ENCODE measurements at regions not wholly inside any gene's neighbourhood (a gene's known extent, or its start where the extent isn't known, plus 50 kb on each side); places are given as distances from the start of the nearest gene placed in this dataset.
"Not testable (repeated sequence)": the region's sequence is repeated elsewhere in the genome, so short reads cannot be mapped to it uniquely, and the experiment has no call there.

DNA sequence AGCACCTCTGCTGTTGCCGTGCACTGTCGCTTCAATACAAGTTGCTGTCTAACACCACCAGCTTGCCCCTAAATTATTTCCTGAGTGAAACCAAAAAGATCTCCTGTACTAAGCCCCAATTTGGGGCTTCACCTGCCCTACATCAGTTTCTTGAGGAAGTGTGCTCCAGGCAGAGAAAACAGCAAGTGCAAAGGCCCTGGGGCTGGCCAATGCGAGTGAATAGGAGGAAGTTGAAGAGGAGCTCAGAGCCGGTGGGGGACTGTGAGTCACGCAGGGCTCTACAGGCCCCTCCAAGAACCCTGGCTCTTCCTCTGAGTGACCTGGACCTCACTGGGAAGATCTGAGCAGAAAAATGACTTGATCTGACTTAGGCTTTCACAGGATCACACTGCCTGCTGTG, 117.2 kb downstream of the IPO8 start:
- no peak for DNase-seq

DNA sequence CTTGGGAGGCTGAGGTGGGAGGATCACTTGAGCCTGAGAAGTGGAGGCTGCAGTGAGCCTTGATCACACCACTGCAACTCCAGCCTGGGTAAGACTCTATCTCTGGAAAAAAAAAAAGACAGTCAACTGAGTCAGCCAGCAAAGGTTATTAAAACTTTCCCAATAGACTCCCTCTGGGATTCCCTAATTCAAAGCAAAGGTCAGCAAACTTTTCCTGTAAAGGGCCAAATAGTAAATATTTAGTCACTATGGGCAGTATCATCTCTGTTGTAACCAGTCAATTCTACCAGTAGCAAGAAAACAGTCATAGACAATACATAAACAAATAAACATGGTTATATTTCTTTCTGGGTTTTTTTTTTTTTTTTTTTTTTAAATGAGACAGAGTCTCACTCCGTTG, 122.5 kb downstream of the IPO8 start:
- no peak for DNase-seq

- no peak for DNase-seq
These were observed 125.3 kb downstream of the IPO8 start for GRCh38 chr12:30570211-30570890.

DNA sequence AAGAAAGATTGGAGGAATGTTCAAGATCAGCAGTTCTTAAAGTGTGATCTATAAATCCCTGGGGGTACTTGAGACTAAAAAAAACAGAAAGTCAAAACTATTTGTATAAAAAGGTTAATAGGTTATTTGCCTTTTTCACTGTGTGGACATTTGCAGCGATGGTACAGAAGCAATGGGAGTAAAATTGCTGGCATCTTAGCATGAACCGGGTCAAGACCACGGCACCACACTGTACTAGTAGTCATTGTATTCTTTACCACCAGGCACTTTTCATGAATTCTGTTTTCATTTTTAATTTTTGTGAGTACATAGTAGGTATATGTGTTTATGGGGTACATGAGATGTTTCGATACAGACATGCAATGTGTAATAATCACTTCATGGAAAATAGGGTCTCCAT, 126.2 kb downstream of the IPO8 start:
- DNase-seq = no peak

DNA sequence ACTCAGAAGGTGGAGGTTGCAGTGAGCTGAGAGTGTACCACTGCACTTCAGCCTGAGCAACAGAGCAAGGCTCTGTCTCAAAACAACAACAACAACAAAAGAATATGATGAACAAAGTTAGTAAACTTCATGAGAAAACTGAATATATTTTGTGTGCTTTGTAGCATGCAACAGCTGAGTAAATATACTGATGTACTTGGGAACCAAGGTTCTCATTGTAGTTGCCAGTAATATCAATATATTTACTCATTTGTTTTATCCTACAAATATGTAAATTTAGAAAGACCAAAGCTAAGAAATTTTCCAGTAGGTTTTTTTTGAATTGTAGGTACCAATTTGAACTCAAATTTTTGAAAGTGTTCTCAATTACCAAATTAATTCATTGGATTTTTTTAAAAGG, 127.2 kb downstream of the IPO8 start:
- DNase-seq = no peak

GRCh38 chr12:30567082-30567481, 128.6 kb downstream of the IPO8 start:
- no peak for DNase-seq

DNA sequence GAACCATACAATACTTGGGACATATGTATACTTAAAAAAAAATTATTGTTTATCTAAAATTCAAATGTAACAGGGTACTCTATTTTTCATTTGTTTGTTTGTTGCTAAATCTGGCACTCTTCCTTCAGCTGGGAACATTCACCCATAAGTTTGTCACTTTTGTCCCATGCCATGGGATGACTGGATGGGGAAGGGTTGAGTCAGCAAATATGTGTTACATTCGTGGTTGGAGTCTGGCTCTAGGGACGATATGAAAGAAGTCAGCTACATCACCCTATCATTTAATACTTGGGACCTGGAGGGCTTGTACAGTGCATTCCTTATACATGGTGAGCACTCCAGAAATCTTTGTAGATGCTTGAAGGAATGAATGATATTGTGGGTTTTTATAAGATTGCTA, 131.3 kb downstream of the IPO8 start:
- no peak for DNase-seq

GRCh38 chr12:30548203-30548602, 147.5 kb downstream of the IPO8 start:
- DNase-seq = no peak

DNA sequence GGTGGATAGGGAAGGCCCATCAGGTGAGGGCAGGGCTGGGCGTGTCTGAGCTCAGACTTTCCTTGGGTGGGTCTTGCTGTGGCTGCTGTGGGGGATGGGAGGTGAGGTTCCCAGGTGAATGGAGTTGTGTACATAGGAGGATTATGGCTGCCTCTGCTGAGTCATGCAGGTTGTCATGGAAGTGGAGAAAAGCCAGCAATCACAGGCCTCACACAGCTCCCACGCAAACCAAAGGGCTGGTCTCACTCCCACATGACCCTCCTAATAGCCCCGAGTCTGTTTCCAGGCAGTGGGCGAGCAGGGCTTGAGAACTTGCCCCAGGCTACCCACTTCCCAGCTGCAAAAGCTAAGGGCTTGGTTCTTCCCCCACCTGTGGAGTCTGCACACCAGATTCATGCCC, 149.5 kb downstream of the IPO8 start:
- DNase-seq = no peak

DNA sequence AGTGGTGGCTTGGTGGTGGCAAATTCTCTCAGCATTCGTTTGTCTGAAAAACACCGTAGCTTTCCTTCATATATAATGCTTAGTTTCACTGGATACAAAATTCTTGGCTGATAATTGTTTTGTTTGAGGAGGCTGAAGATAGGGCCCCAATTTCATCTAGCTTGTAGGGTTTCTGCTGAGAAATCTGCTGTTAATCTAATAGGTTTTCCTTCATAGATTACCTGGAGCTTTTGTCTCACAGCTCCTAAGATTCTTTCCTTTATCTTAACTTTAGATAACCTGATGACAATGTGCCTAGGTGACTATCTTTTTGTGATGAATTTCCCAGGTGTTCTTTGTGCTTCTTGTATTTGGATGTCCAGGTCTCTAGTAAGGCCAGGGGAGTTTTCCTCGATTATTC, 151.0 kb downstream of the IPO8 start:
- DNase-seq = not testable (repeated sequence)

- DNase-seq = no peak
These were observed 158.4 kb downstream of the IPO8 start for GRCh38 chr12:30537228-30537627.

GRCh38 chr12:30533558-30534265, 162.0 kb downstream of the IPO8 start:
- DNase-seq = no peak

DNA sequence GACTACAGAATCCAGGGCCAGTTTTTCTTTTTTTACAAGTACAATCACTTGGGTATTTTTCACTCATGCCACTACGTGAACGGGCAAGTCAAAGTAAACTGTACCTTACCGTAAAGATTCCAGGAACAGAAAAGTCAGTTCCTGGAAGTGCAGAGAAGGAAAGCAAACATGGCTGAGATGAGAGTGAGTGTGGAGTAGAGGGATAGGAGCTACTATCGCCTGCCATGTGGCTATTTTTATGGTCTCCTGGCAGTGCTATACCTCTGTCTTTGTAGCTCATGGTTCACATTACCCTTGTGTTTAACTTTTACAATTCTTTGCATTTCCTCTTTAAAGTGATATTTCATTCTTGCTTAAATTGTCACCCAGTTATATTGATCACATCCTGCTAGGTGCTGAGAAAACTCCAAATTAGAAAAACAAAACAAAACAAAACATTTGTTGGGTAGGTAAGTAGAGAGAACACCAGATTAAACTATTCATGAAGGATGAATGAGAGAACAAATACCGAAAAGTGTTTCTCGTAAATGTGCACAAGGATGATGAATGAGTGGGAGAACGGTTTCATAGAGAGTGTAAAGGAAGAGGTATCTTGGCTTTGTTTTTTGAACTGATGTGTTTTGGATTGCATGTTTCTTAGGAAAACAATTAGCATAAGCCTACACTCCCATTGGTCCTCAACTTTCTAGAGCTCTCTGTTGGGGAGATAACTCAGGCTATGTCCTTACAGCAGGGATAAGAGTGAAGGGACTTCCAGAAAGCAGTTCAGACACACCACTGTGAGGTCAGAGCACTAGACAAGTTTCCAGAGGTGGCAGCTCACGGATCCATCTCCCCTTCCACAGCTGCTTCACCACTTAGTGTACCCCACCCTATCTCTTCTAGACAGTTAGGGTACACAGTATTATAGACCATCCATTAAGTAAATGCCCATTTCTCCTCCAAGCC, 163.7 kb downstream of the IPO8 start:
- DNase-seq = no peak

- DNase-seq = no peak
These were observed 166.0 kb downstream of the IPO8 start for GRCh38 chr12:30529489-30530269.

GRCh38 chr12:30525171-30525570, 170.5 kb downstream of the IPO8 start:
- DNase-seq = no peak

- DNase-seq = not testable (repeated sequence)
These were observed 175.4 kb downstream of the IPO8 start for GRCh38 chr12:30520285-30520684.

DNA sequence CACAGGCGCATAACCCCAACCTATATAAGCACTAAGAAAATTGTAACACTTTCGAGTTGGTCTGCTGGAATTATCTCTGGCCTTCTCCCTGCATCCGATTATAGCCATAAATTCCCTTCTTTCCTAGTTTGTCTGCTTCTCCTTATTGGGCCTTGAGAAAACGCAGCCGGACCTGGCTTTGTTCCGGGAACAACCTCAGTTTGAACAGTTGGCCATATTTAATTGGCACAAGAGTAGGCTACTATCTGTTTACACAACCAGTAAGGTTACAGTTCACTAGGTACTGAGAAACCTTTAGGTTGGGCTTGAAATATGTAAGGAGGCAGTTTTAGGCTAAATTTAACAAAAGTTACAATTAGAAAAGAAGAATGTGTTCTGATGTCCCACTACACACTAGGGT, 176.1 kb downstream of the IPO8 start:
- no peak for DNase-seq

- DNase-seq = no peak
These were observed 178.3 kb downstream of the IPO8 start for GRCh38 chr12:30517320-30517719.

DNA sequence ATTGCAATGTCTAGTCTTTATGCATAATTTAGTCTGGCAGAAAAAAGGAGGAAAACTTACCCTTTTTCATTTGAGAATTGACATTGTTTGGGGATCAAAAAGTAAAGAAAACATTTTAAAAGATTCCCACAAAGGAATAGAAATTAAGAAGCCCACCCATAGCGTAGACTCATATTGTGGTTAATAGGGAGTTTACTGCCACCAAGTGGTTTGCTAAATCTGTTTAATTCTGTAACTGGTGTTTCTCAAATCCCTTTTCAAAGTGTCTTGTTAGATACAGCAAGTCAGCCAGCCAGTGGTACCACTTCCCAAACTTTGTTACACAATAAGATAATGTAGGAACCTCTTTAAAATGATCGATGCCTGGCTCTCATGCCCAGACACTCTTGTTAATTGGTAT, 180.3 kb downstream of the IPO8 start:
- no peak for DNase-seq

- no peak for DNase-seq
These were observed 181.0 kb downstream of the IPO8 start for GRCh38 chr12:30514666-30515065.

DNA sequence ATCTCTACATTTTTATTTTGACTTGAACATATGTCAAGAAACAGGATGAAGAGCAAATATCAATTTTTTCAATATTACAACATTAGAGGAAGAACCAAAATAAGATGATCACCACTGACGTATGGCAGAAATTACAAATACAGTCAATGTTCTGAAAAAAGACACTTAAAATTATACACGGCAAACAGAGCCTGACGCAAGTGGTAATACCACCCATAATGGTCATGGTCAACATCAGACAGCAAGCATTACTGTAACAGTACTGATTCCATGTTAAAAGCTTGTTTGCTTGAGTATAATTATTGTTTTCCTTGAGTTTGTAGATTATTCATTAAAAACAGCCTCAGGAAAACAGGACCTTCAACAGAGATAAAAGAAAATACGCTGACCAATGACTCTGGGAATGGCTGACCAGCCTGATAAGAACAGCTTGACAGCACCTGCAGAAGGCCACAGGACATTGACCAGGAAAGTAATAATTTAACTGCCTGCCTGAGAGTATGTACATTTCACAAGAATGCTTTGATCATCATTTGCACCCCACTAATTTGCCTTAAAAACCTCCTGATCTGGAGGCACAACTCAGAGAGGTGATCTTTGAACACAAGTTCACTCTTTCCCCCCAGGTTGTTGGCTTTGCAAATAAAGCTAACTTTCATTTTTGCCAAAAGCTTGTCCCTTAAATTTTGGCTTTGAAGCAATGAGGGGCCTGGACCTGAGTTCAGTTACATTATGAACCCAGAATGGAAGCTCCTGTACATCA, 187.3 kb downstream of the IPO8 start:
- no peak for DNase-seq

DNA sequence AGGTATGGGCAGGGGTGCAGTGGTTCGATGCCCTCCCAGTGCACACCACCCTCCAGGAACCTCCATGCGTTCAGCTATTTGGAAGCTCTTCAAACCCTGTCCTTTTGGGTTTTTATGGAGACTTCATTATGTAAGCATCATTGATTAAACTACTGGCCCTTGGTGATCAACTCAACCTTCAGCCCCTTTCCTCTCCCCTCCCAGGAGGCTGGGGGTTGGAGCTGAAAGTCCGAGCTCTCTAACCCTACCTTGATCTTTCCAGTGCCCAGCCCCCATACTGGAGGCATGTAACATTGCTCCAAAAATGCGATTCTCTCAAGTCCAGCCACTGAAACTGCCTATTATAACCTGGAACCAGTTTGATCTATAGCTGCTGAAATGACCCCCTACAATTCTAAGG, 188.1 kb downstream of the IPO8 start:
- no peak for DNase-seq
